Panc1 (cell line): ENCODE measurements at regions not wholly inside any gene's neighbourhood (a gene's known extent, or its start where the extent isn't known, plus 50 kb on each side); places are given as distances from the start of the nearest gene placed in this dataset.
"Not testable (repeated sequence)": the region's sequence is repeated elsewhere in the genome, so short reads cannot be mapped to it uniquely, and the experiment has no call there.

Experiments used
- ATAC-seq: fragments of 200-7000 bp; cut with Tn5 transposase; 2 replicates; pipeline ENCODE4 v1.9.1; 2020; ENCODE audit warnings: mild to moderate bottlenecking, moderate library complexity
- BruUV-seq: library from RNA; stranded (reverse); fragments of 400-500 nt; replicated peaks from 2 replicates; lab custom pipeline; 2021; lab: Mats Ljungman, UMichigan
- CTCF ChIA-PET: fragments of 300-600 bp; sonication (Branson Sonifier 250); formaldehyde crosslinking; loops from one replicate; lab custom pipeline; 2022; ENCODE audit warnings: antibody characterized with exemption; lab: Charles Lee
- POLR2A ChIA-PET: fragments of 300-600 bp; sonication (Branson Sonifier 250); formaldehyde crosslinking; loops from one replicate; lab custom pipeline; 2022; ENCODE audit warnings: antibody characterized with exemption; lab: Charles Lee
- DNase-seq: peaks from one replicate; pipeline ENCODE4 v3.0.0-alpha.2; 2010; ENCODE audit warnings: low read depth, low spot score
- H3K27ac ChIP-seq: 2 replicates; pipeline ENCODE4 v1.5.1; 2011; ENCODE audit warnings: mild to moderate bottlenecking, low read length, inconsistent platforms
- H3K27me3 ChIP-seq: fragments of 200-500 bp; sonication (Bioruptor generic); 2 replicates; pipeline ENCODE4 v1.6.0; 2014; ENCODE audit warnings: low read length, inconsistent platforms; ENCODE audit not compliant: control insufficient read depth, insufficient read depth
- H3K36me3 ChIP-seq: fragments of 200-500 bp; sonication (Bioruptor generic); 2 replicates; pipeline ENCODE4 v1.5.1; 2014; ENCODE audit warnings: inconsistent platforms, mild to moderate bottlenecking, low read length, moderate library complexity; ENCODE audit not compliant: control insufficient read depth, insufficient read depth
- H3K4me1 ChIP-seq: 2 replicates; pipeline ENCODE4 v1.5.1; 2011; ENCODE audit warnings: inconsistent platforms, mild to moderate bottlenecking, low read length, moderate library complexity; ENCODE audit not compliant: control insufficient read depth, insufficient read depth
- H3K4me3 ChIP-seq, 2 experiments: 2 replicates each; pipeline ENCODE4 v1.5.1; 2011 to 2012; ENCODE audit warnings: low read depth in 2 of 2, low read length in 2 of 2, mild to moderate bottlenecking in 2 of 2, inconsistent platforms in 1 of 2, moderate library complexity in 1 of 2
- H3K9me3 ChIP-seq: fragments of 200-500 bp; sonication (Bioruptor generic); 2 replicates; pipeline ENCODE4 v1.5.1; 2014; ENCODE audit warnings: low read depth, mild to moderate bottlenecking, inconsistent platforms, low read length, moderate library complexity; ENCODE audit not compliant: control insufficient read depth, insufficient read depth
- POLR2AphosphoS5 ChIP-seq: IDR thresholded peaks from 2 replicates; pipeline ENCODE4 v1.6.1; 2012; ENCODE audit warnings: mild to moderate bottlenecking, low read depth, low read length, moderate library complexity
- REST ChIP-seq, 2 experiments: IDR thresholded peaks; 2 replicates each; pipeline ENCODE4 v1.6.1; 2011 to 2012; ENCODE audit warnings: low read depth in 2 of 2, control low read depth in 1 of 2, low read length in 1 of 2, mild to moderate bottlenecking in 1 of 2, moderate library complexity in 1 of 2; ENCODE audit not compliant: insufficient read depth in 1 of 2
- SIN3A ChIP-seq: IDR thresholded peaks from 2 replicates; pipeline ENCODE4 v1.6.1; 2012; ENCODE audit warnings: low read depth, mild to moderate bottlenecking, low read length, moderate library complexity, borderline replicate concordance; ENCODE audit not compliant: insufficient read depth
- TCF7L2 ChIP-seq: IDR thresholded peaks from 2 replicates; pipeline ENCODE4 v1.6.1; 2011; ENCODE audit warnings: mild to moderate bottlenecking, low read depth, low read length, inconsistent platforms
- in situ Hi-C: cut with HindIII; loops from 2 replicates; pipeline ENCODE4 v1.10.0; 2016; ENCODE audit warnings: low sequenced_read_pairs, low pct_unique_long_range_greater_than_20kb
- intact Hi-C: fragments of 100-400 bp; cut with micrococcal nuclease; formaldehyde crosslinking; loops from one replicate; pipeline ENCODE4 v1.10.0; 2022; ENCODE audit not compliant: unreplicated experiment
- TF ChIP-seq, protein P1 (sequence below): fragments of 450-650 bp; IDR thresholded peaks from 2 replicates; pipeline ENCODE4 v1.5.1; 2017; ENCODE audit warnings: mild to moderate bottlenecking

DNA sequence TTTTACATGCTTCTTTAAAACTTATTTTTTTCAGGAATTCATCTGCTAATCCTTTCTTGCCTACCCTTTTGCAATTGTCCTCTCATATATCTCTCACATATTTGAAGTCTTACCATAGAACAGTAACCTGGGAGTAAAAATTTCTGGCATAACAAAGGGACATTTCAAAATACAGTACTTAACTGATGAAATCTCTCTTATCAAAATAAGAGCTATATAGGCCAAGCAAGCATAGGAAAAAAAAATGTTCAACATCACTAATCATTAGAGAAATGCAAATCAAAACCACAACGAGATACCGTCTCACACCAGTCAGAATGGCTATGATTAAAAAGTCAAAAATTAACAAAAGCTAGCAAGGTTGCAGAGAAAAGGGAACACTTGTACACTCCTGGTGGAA is 2062.7 kb upstream of the CDH6 start:
- Histone ChIP-seq H3K36me3 (no peaks in the 10 kb centered on the region), H3K4me3 (no peak overlapping the region), H3K27ac (no peak overlapping the region), H3K27me3 (no peaks in the 10 kb centered on the region), H3K9me3 (no peaks in the 10 kb centered on the region), H3K4me1 (no peaks in the 10 kb centered on the region)
- ATAC-seq (no peak), DNase-seq (no peak)
- ChIA-PET CTCF (no interaction called here), POLR2A (no interaction called here)
- BruUV-seq = no TSS peak
- TF ChIP-seq REST (IDR thresholded peaks at IDR 0.05; ENCODE audit: insufficient read depth in 1 of 2, low read depth in 2 of 2, low read length in 1 of 2) = no peak
- TF ChIP-seq SIN3A = no peak
- no peak for TF ChIP-seq TCF7L2
- TF ChIP-seq, protein P1, sequence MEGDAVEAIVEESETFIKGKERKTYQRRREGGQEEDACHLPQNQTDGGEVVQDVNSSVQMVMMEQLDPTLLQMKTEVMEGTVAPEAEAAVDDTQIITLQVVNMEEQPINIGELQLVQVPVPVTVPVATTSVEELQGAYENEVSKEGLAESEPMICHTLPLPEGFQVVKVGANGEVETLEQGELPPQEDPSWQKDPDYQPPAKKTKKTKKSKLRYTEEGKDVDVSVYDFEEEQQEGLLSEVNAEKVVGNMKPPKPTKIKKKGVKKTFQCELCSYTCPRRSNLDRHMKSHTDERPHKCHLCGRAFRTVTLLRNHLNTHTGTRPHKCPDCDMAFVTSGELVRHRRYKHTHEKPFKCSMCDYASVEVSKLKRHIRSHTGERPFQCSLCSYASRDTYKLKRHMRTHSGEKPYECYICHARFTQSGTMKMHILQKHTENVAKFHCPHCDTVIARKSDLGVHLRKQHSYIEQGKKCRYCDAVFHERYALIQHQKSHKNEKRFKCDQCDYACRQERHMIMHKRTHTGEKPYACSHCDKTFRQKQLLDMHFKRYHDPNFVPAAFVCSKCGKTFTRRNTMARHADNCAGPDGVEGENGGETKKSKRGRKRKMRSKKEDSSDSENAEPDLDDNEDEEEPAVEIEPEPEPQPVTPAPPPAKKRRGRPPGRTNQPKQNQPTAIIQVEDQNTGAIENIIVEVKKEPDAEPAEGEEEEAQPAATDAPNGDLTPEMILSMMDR = no peak
- TF ChIP-seq POLR2AphosphoS5 = no peak
- in situ Hi-C loops (no loop called here), intact Hi-C loops (no loop called here)

GRCh38 chr5:29127524-29128156 is 2065.8 kb upstream of the CDH6 start:
- in situ Hi-C loops = not testable (repeated sequence)

DNA sequence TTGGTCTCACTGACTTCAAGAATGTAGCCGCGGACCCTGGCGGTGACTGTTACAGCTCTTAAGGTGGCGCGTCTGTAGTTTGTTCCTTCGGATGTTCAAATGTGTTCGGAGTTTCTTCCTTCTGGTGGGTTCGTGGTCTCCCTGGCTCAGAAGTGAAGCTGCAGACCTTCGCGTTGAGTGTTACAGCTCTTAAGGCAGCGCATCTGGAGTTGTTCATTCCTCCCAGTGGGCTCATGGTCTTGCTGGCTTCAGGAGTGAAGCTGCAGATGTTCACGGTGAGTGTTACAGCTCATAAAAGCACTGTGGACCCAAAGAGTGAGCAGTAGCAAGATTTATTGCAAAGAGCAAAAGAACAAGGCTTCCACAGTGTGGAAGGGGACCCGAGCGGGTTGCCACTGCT is 2067.0 kb upstream of the CDH6 start:
- H3K36me3 ChIP-seq, BruUV-seq, H3K4me1 ChIP-seq, in situ Hi-C loops, ATAC-seq, H3K9me3 ChIP-seq, POLR2A ChIA-PET, CTCF ChIA-PET, H3K27ac ChIP-seq, H3K27me3 ChIP-seq, intact Hi-C loops, H3K4me3 ChIP-seq, DNase-seq: not testable (repeated sequence)

More at GRCh38 chr5:29127524-29128156, 2065.8 kb upstream of the CDH6 start:
- CTCF ChIA-PET, POLR2A ChIA-PET, H3K36me3 ChIP-seq, H3K4me1 ChIP-seq, H3K27ac ChIP-seq, ATAC-seq, H3K27me3 ChIP-seq, BruUV-seq, H3K4me3 ChIP-seq, DNase-seq, intact Hi-C loops, H3K9me3 ChIP-seq: not testable (repeated sequence)
